Stomach (tissue), 8 donors: ENCODE measurements at regions not wholly inside any gene's neighbourhood (a gene's known extent, or its start where the extent isn't known, plus 50 kb on each side); places are given as distances from the start of the nearest gene placed in this dataset.

ENCODE experiments used
- DNase-seq, 2 donors: peaks; one replicate each; pipeline versions ENCODE4 v3.0.0 to v3.0.0-alpha.2; 2013 to 2019
- H3K27ac ChIP-seq, 5 donors: fragments of 200-600 bp in 4 of 5; sonication (generic) in 4 of 5; one replicate each; pipeline ENCODE4 v1.5.1; 2013 to 2019; ENCODE audit warnings: mild to moderate bottlenecking in 1 of 5, moderate library complexity in 1 of 5
- H3K27me3 ChIP-seq, 3 donors: fragments of 200-600 bp; sonication (generic); one replicate each; pipeline ENCODE4 v1.5.1; 2017 to 2019; ENCODE audit warnings: mixed run types in 1 of 3
- H3K36me3 ChIP-seq, 4 donors: fragments of 200-600 bp; sonication (generic); 1 replicate in 3 of 4; 2 replicates in 1 of 4; pipeline ENCODE4 v1.5.1; 2016 to 2019
- H3K4me1 ChIP-seq, 4 donors: fragments of 200-600 bp; sonication (generic); one replicate each; pipeline ENCODE4 v1.5.1; 2016 to 2019
- H3K4me3 ChIP-seq, 4 donors: fragments of 200-600 bp; sonication (generic) in 3 of 4; one replicate each; pipeline ENCODE4 v1.5.1; 2016 to 2019; ENCODE audit warnings: mild to moderate bottlenecking in 1 of 4
- H3K9me3 ChIP-seq, 4 donors: fragments of 200-600 bp; sonication (generic); one replicate each; pipeline ENCODE4 v1.5.1; 2016 to 2019
- CTCF ChIP-seq, 7 experiments: fragments of 450-650 bp in 4 of 7; fragments of 200-600 bp in 3 of 7; sonication (generic) in 3 of 7; IDR thresholded peaks; one replicate each; pipeline ENCODE4 v1.5.1; 2016 to 2019; ENCODE audit warnings: antibody characterized with exemption in 7 of 7, control low read depth in 2 of 7, mild to moderate bottlenecking in 1 of 7
- EP300 ChIP-seq: sonication (generic); formaldehyde crosslinking; IDR thresholded peaks from one replicate; pipeline ENCODE4 v1.6.1; 2017; ENCODE audit warnings: antibody characterized with exemption
- POLR2A ChIP-seq, 4 donors: fragments of 450-650 bp; IDR thresholded peaks; one replicate each; pipeline ENCODE4 v1.6.1; 2016; ENCODE audit warnings: antibody characterized with exemption in 4 of 4, control low read depth in 2 of 4, mild to moderate bottlenecking in 1 of 4, moderate library complexity in 1 of 4
- POLR2AphosphoS5 ChIP-seq, 3 donors: sonication (generic); formaldehyde crosslinking; IDR thresholded peaks; one replicate each; pipeline ENCODE4 v1.6.1; 2016; ENCODE audit warnings: antibody characterized with exemption in 3 of 3
- WGBS, 5 donors: extraction: QIAGEN DNeasy Blood & Tissue Kit in 3 of 5; methylation state at CpG; one replicate each; pipeline versions ENCODE4 v1.1.5 to v1.1.7; 2013 to 2018; 5-methylcytosine and 5-hydroxymethylcytosine counted together
- intact Hi-C: fragments of 100-400 bp; cut with DNase I; formaldehyde crosslinking; loops from one replicate; pipeline ENCODE4 v1.15.1; 2023; ENCODE audit warnings: low total_unique reads
- small RNA-seq, 4 donors: library from RNA; depleted of rRNA; stranded (forward); fragments of <200 nt; gene quantifications; one replicate each; pipeline ENCODE3, GENCODE V24; 2016
- donor health status: healthy with polysubstance abuse.
- donor health status: Bipolar disorder and iron deficiency.
- donor health status: healthy.

GRCh38 chr1:232751393-232752140, 53.6 kb upstream of the MAP10 start:
- no peak for TF ChIP-seq CTCF (IDR thresholded peaks at IDR 0.05)
- TF ChIP-seq POLR2AphosphoS5 (IDR thresholded peaks at IDR 0.05): no peak
- TF ChIP-seq POLR2A (IDR thresholded peaks at IDR 0.05): no peak
- no peak for TF ChIP-seq EP300
- WGBS, 5 donors: 42 to 54% (median 49%) methylated on average over 7 of the region's 7 CpGs
- Histone ChIP-seq H3K27me3 (no peaks in the 10 kb centered on the region), H3K9me3 (peaks cover 5 to 33% (median 23%) of the 10 kb centered on the region in 4 donors), H3K36me3 (no peaks in the 10 kb centered on the region), H3K27ac (no peak overlapping the region), H3K4me3 (no peak overlapping the region), H3K4me1 (no peaks in the 10 kb centered on the region)
- DNase-seq: peak in 1 of 2 donors; percentile 39
- intact Hi-C loops: no loop called here

GRCh38 chr1:232752365-232752764, 52.9 kb upstream of the MAP10 start:
- no peak overlapping the region for H3K4me3 ChIP-seq
- TF ChIP-seq POLR2AphosphoS5 (IDR thresholded peaks at IDR 0.05) (no peak), POLR2A (IDR thresholded peaks at IDR 0.05) (no peak), EP300 (no peak), CTCF (IDR thresholded peaks at IDR 0.05) (no peak)
- H3K4me1 ChIP-seq: no peaks in the 10 kb centered on the region
- DNase-seq: no peak
- H3K9me3 ChIP-seq: peaks cover 5 to 33% (median 21%) of the 10 kb centered on the region in 4 donors
- H3K27ac ChIP-seq: no peak overlapping the region
- H3K36me3 ChIP-seq: no peaks in the 10 kb centered on the region
- intact Hi-C loops: no loop called here
- 14 to 42% (median 31%) methylated on average over 1 of the region's 1 CpG for WGBS, 5 donors
- H3K27me3 ChIP-seq: no peaks in the 10 kb centered on the region

GRCh38 chr1:232754930-232755329, 50.3 kb upstream of the MAP10 start:
- Histone ChIP-seq H3K27me3 (no peaks in the 10 kb centered on the region), H3K27ac (no peak overlapping the region), H3K9me3 (peaks cover 0 to 7% (median 2%) of the 10 kb centered on the region in 4 donors), H3K4me3 (no peak overlapping the region), H3K4me1 (no peaks in the 10 kb centered on the region), H3K36me3 (no peaks in the 10 kb centered on the region)
- 73 to 90% (median 75%) methylated on average over 1 of the region's 1 CpG for WGBS, 5 donors
- no peak for DNase-seq
- intact Hi-C loops: no loop called here
- TF ChIP-seq POLR2A (IDR thresholded peaks at IDR 0.05) (no peak), EP300 (no peak), POLR2AphosphoS5 (IDR thresholded peaks at IDR 0.05) (no peak), CTCF (IDR thresholded peaks at IDR 0.05) (no peak)

Small RNA genes in the stretch of these regions (small RNA-seq; reads per million reads assigned to genes)
- 0 reads per million in 4 donors for gene RNU6-1211P
